HEK293 (cell line): ENCODE measurements at regions not wholly inside any gene's neighbourhood (a gene's known extent, or its start where the extent isn't known, plus 50 kb on each side); places are given as distances from the start of the nearest gene placed in this dataset.

Source experiments
- CTCF ChIA-PET: fragments of 350-600 bp; formaldehyde crosslinking; extraction: SDS; loops from one replicate; lab custom pipeline; 2021; ENCODE audit warnings: antibody characterized with exemption; lab: Yijun Ruan, JAX
- POLR2A ChIA-PET: fragments of 300-600 bp; formaldehyde crosslinking; extraction: SDS; loops from one replicate; lab custom pipeline; 2020; ENCODE audit warnings: antibody characterized with exemption, inconsistent platforms; lab: Yijun Ruan, JAX
- H3K27ac ChIP-seq: fragments of 200-500 bp; sonication (Bioruptor generic); 2 replicates; pipeline ENCODE4 v1.5.1; 2014; ENCODE audit warnings: low read depth, low read length, control low read depth, inconsistent platforms; ENCODE audit errors: extremely low read depth
- H3K36me3 ChIP-seq, 2 experiments: fragments of 200-500 bp in 1 of 2; sonication (Bioruptor generic) in 1 of 2; 1 replicate in 1 of 2; 2 replicates in 1 of 2; pipeline ENCODE4 v1.5.1; 2014 to 2017; ENCODE audit warnings: inconsistent platforms in 2 of 2, low read length in 2 of 2; ENCODE audit not compliant: control insufficient read depth in 2 of 2, insufficient read depth in 1 of 2
- H3K4me1 ChIP-seq: fragments of 200-500 bp; sonication (Bioruptor generic); 2 replicates; pipeline ENCODE4 v1.5.1; 2014; ENCODE audit warnings: mild to moderate bottlenecking, low read length, inconsistent platforms; ENCODE audit not compliant: control insufficient read depth, insufficient read depth
- H3K4me3 ChIP-seq: 2 replicates; pipeline ENCODE4 v1.5.1; 2011; ENCODE audit warnings: low read depth, mild to moderate bottlenecking, control low read depth, low read length, moderate library complexity
- H3K9me3 ChIP-seq: fragments of 200-500 bp; sonication (Bioruptor generic); 2 replicates; pipeline ENCODE4 v1.5.1; 2014; ENCODE audit warnings: low read depth, low read length, inconsistent platforms; ENCODE audit not compliant: control insufficient read depth, insufficient read depth
- KLF1 ChIP-seq: fragments of 450-650 bp; formaldehyde crosslinking; IDR thresholded peaks from 2 replicates; pipeline ENCODE4 v1.5.1; 2016; ENCODE audit warnings: missing biosample characterization, missing genetic modification characterization
- KLF16 ChIP-seq: fragments of 450-650 bp; formaldehyde crosslinking; IDR thresholded peaks from 2 replicates; pipeline ENCODE4 v1.5.1; 2017; ENCODE audit warnings: missing biosample characterization, missing genetic modification characterization
- PRDM1 ChIP-seq: fragments of 450-650 bp; formaldehyde crosslinking; IDR thresholded peaks from 2 replicates; pipeline ENCODE4; 2016; ENCODE audit warnings: missing biosample characterization, missing genetic modification characterization
- ZFP37 ChIP-seq: fragments of 450-650 bp; formaldehyde crosslinking; IDR thresholded peaks from 2 replicates; pipeline ENCODE4 v1.5.1; 2016; ENCODE audit warnings: missing biosample characterization, missing genetic modification characterization
- ZNF132 ChIP-seq: fragments of 450-650 bp; formaldehyde crosslinking; IDR thresholded peaks from 2 replicates; pipeline ENCODE4 v1.5.1; 2017; ENCODE audit warnings: missing biosample characterization, missing genetic modification characterization, borderline replicate concordance
- ZNF174 ChIP-seq: fragments of 450-650 bp; formaldehyde crosslinking; IDR thresholded peaks from 2 replicates; pipeline ENCODE4 v1.5.0; 2017; ENCODE audit warnings: missing biosample characterization, mild to moderate bottlenecking, missing genetic modification characterization
- ZNF23 ChIP-seq: fragments of 450-650 bp; formaldehyde crosslinking; IDR thresholded peaks from 2 replicates; pipeline ENCODE4 v1.5.1; 2016; ENCODE audit warnings: missing biosample characterization, missing genetic modification characterization, borderline replicate concordance
- ZNF248 ChIP-seq: fragments of 450-650 bp; formaldehyde crosslinking; IDR thresholded peaks from 2 replicates; pipeline ENCODE4 v1.5.1; 2017; ENCODE audit warnings: missing biosample characterization, missing genetic modification characterization
- ZNF514 ChIP-seq: fragments of 450-650 bp; formaldehyde crosslinking; IDR thresholded peaks from 2 replicates; pipeline ENCODE4 v1.5.1; 2016; ENCODE audit warnings: missing biosample characterization, missing genetic modification characterization
- ZNF530 ChIP-seq: fragments of 450-650 bp; formaldehyde crosslinking; IDR thresholded peaks from 2 replicates; pipeline ENCODE4 v1.5.1; 2016; ENCODE audit warnings: low read depth, missing biosample characterization, missing genetic modification characterization
- ZNF548 ChIP-seq: fragments of 450-650 bp; formaldehyde crosslinking; IDR thresholded peaks from 2 replicates; pipeline ENCODE4 v1.5.1; 2016; ENCODE audit warnings: missing biosample characterization, missing genetic modification characterization
- ZNF561 ChIP-seq: fragments of 450-650 bp; IDR thresholded peaks from 2 replicates; pipeline ENCODE4 v1.5.1; 2018; ENCODE audit warnings: missing biosample characterization, missing genetic modification characterization, borderline replicate concordance
- ZNF624 ChIP-seq: fragments of 450-650 bp; formaldehyde crosslinking; IDR thresholded peaks from 2 replicates; pipeline ENCODE4 v1.5.1; 2017; ENCODE audit warnings: missing biosample characterization, missing genetic modification characterization
- ZNF629 ChIP-seq: fragments of 450-650 bp; formaldehyde crosslinking; IDR thresholded peaks from 2 replicates; pipeline ENCODE4 v1.5.1; 2017; ENCODE audit warnings: missing biosample characterization, missing genetic modification characterization
- ZNF645 ChIP-seq: fragments of 450-650 bp; formaldehyde crosslinking; IDR thresholded peaks from 2 replicates; pipeline ENCODE4; 2016; ENCODE audit warnings: missing biosample characterization, missing genetic modification characterization
- ZNF670 ChIP-seq: fragments of 450-650 bp; formaldehyde crosslinking; IDR thresholded peaks from 2 replicates; pipeline ENCODE4 v1.5.1; 2016; ENCODE audit warnings: missing biosample characterization, missing genetic modification characterization, low read depth
- ZNF707 ChIP-seq: fragments of 450-650 bp; formaldehyde crosslinking; IDR thresholded peaks from 2 replicates; pipeline ENCODE4 v1.5.1; 2016; ENCODE audit warnings: missing biosample characterization, missing genetic modification characterization
- ZNF777 ChIP-seq: fragments of 450-650 bp; formaldehyde crosslinking; IDR thresholded peaks from 2 replicates; pipeline ENCODE4 v1.5.1; 2017; ENCODE audit warnings: missing biosample characterization, missing genetic modification characterization, borderline replicate concordance
- ZNF843 ChIP-seq: fragments of 450-650 bp; formaldehyde crosslinking; IDR thresholded peaks from 2 replicates; pipeline ENCODE4 v1.5.1; 2016; ENCODE audit warnings: missing biosample characterization, missing genetic modification characterization
- TF ChIP-seq, protein P1 (sequence below): fragments of 450-650 bp; IDR thresholded peaks from 2 replicates; pipeline ENCODE4 v1.5.1; 2018; ENCODE audit warnings: missing biosample characterization, mild to moderate bottlenecking, missing genetic modification characterization
- TF ChIP-seq, protein P2 (sequence below): fragments of 450-650 bp; formaldehyde crosslinking; IDR thresholded peaks from 2 replicates; pipeline ENCODE4 v1.5.1; 2017; ENCODE audit warnings: missing biosample characterization, missing genetic modification characterization
- TF ChIP-seq, protein P3 (sequence below): fragments of 450-650 bp; formaldehyde crosslinking; IDR thresholded peaks from 2 replicates; pipeline ENCODE4 v1.5.1; 2016; ENCODE audit warnings: missing biosample characterization, missing genetic modification characterization
- TF ChIP-seq, protein P4 (sequence below): fragments of 450-650 bp; formaldehyde crosslinking; conservative IDR thresholded peaks from 2 replicates; pipeline ENCODE4 v1.5.1; 2016; ENCODE audit warnings: low read depth, missing biosample characterization, missing genetic modification characterization

DNA sequence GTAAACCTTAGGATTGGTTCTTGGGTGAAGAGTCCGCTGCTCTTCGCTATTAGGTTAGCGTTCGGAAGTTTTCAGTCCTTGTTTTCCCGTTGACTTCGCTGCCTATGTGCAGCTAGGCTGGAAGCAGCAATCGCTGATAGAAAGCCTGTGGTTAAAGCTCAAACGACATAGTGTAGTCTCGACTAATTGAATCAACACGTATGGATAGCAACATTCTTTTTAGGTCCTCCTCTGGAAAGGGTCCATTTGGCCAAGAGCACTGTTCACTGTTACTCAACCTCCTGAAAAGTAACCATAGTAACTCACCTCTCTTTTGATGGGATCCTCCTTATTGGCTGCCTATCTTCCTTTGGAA, 355.5 kb downstream of the SNAPC1 start:
- H3K36me3 ChIP-seq = no peaks in the 10 kb centered on the region
- H3K4me3 ChIP-seq = peak overlapping the region; percentile 44
- no peak overlapping the region for H3K27ac ChIP-seq
- POLR2A ChIA-PET = no interaction called here
- CTCF ChIA-PET = interaction anchor here (0.6 to 1.6 kb wide), 5 partner anchors 9 to 660 kb away, joined by 3 to 14 read pairs (median 3); no protein-coding TSS in a partner anchor
- no peaks in the 10 kb centered on the region for H3K4me1 ChIP-seq
- TF ChIP-seq ZNF777 (no peak), ZNF132 (tag by site-specific recombination) (no peak), ZNF645 (tag by site-specific recombination) (no peak), KLF1 (no peak)
- TF ChIP-seq, protein P1, sequence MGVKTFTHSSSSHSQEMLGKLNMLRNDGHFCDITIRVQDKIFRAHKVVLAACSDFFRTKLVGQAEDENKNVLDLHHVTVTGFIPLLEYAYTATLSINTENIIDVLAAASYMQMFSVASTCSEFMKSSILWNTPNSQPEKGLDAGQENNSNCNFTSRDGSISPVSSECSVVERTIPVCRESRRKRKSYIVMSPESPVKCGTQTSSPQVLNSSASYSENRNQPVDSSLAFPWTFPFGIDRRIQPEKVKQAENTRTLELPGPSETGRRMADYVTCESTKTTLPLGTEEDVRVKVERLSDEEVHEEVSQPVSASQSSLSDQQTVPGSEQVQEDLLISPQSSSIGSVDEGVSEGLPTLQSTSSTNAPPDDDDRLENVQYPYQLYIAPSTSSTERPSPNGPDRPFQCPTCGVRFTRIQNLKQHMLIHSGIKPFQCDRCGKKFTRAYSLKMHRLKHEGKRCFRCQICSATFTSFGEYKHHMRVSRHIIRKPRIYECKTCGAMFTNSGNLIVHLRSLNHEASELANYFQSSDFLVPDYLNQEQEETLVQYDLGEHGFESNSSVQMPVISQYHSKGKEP (tag by site-specific recombination) = no peak
- TF ChIP-seq, protein P2, sequence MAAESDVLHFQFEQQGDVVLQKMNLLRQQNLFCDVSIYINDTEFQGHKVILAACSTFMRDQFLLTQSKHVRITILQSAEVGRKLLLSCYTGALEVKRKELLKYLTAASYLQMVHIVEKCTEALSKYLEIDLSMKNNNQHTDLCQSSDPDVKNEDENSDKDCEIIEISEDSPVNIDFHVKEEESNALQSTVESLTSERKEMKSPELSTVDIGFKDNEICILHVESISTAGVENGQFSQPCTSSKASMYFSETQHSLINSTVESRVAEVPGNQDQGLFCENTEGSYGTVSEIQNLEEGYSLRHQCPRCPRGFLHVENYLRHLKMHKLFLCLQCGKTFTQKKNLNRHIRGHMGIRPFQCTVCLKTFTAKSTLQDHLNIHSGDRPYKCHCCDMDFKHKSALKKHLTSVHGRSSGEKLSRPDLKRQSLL = no peak
- H3K9me3 ChIP-seq = no peaks in the 10 kb centered on the region

DNA sequence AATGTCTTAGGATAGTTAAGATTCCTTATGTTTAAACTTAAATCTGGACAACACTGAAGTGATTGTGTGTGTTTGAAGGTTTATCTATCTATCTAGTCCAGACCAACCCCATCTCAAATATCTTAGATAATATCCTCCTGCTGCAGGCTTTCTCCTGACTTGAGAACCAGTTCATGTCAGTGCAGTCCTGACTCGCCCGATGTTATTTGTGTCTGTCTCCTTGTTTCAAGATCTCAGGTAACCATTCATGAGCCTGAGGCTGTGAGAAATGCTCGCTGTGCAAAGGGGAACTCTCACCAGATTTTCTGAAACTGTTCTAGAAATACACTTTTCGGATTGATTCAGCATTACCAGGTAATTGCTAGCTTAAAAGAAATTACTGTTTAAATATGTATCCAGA, 356.2 kb downstream of the SNAPC1 start:
- Histone ChIP-seq H3K27ac (no peak overlapping the region), H3K36me3 (no peaks in the 10 kb centered on the region), H3K9me3 (no peaks in the 10 kb centered on the region), H3K4me3 (no peak overlapping the region), H3K4me1 (no peaks in the 10 kb centered on the region)
- TF ChIP-seq ZFP37 (tag by site-specific recombination) (no peak), ZNF530 (tag by site-specific recombination) (no peak), ZNF548 (no peak), ZNF23 (tag by site-specific recombination) (no peak), ZNF174 (tag by site-specific recombination) (no peak), ZNF561 (tag by site-specific recombination) (no peak), ZNF707 (no peak), ZNF624 (tag by site-specific recombination) (no peak), KLF16 (tag by site-specific recombination) (no peak), ZNF843 (no peak), PRDM1 (tag by site-specific recombination) (no peak), ZNF777 (no peak), ZNF670 (tag by site-specific recombination) (no peak), ZNF514 (tag by site-specific recombination) (no peak), ZNF629 (no peak), ZNF248 (tag by site-specific recombination) (no peak)
- TF ChIP-seq, protein P3, sequence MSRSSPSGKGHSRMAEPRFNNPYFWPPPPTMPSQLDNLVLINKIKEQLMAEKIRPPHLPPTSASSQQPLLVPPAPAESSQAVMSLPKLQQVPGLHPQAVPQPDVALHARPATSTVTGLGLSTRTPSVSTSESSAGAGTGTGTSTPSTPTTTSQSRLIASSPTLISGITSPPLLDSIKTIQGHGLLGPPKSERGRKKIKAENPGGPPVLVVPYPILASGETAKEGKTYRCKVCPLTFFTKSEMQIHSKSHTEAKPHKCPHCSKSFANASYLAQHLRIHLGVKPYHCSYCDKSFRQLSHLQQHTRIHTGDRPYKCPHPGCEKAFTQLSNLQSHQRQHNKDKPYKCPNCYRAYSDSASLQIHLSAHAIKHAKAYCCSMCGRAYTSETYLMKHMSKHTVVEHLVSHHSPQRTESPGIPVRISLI (tag by site-specific recombination) = no peak
- TF ChIP-seq, protein P4, sequence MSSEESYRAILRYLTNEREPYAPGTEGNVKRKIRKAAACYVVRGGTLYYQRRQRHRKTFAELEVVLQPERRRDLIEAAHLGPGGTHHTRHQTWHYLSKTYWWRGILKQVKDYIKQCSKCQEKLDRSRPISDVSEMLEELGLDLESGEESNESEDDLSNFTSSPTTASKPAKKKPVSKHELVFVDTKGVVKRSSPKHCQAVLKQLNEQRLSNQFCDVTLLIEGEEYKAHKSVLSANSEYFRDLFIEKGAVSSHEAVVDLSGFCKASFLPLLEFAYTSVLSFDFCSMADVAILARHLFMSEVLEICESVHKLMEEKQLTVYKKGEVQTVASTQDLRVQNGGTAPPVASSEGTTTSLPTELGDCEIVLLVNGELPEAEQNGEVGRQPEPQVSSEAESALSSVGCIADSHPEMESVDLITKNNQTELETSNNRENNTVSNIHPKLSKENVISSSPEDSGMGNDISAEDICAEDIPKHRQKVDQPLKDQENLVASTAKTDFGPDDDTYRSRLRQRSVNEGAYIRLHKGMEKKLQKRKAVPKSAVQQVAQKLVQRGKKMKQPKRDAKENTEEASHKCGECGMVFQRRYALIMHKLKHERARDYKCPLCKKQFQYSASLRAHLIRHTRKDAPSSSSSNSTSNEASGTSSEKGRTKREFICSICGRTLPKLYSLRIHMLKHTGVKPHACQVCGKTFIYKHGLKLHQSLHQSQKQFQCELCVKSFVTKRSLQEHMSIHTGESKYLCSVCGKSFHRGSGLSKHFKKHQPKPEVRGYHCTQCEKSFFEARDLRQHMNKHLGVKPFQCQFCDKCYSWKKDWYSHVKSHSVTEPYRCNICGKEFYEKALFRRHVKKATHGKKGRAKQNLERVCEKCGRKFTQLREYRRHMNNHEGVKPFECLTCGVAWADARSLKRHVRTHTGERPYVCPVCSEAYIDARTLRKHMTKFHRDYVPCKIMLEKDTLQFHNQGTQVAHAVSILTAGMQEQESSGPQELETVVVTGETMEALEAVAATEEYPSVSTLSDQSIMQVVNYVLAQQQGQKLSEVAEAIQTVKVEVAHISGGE (tag by site-specific recombination) = no peak
- POLR2A ChIA-PET = no interaction called here
- CTCF ChIA-PET = no interaction called here
